Uterus (tissue), 3 donors: ENCODE measurements at regions not wholly inside any gene's neighbourhood (a gene's known extent, or its start where the extent isn't known, plus 50 kb on each side); places are given as distances from the start of the nearest gene placed in this dataset.

Experiments
- DNase-seq, 2 donors: peaks; one replicate each; pipeline ENCODE4 v3.0.0-alpha.2; 2019 to 2020
- H3K27ac ChIP-seq, 2 donors: fragments of 200-600 bp; sonication (generic); 1 replicate in 1 of 2; 2 replicates in 1 of 2; pipeline ENCODE4 v1.5.1; 2016 to 2018
- H3K27me3 ChIP-seq, 2 donors: fragments of 200-600 bp; sonication (generic); one replicate each; pipeline ENCODE4 v1.5.1; 2018 to 2019; ENCODE audit warnings: control low read depth in 1 of 2
- H3K36me3 ChIP-seq, 2 donors: fragments of 200-600 bp; sonication (generic); one replicate each; pipeline ENCODE4 v1.5.1; 2019; ENCODE audit warnings: control low read depth in 1 of 2
- H3K4me1 ChIP-seq, 2 donors: fragments of 200-600 bp; sonication (generic); one replicate each; pipeline ENCODE4 v1.5.1; 2018 to 2019; ENCODE audit warnings: control low read depth in 1 of 2
- H3K4me3 ChIP-seq, 2 donors: fragments of 200-600 bp; sonication (generic); 1 replicate in 1 of 2; 2 replicates in 1 of 2; pipeline ENCODE4 v1.5.1; 2018 to 2019; ENCODE audit warnings: mild to moderate bottlenecking in 1 of 2
- H3K9me3 ChIP-seq, 2 donors: fragments of 200-600 bp; sonication (generic); one replicate each; pipeline ENCODE4 v1.5.1; 2019; ENCODE audit warnings: control low read depth in 1 of 2
- CTCF ChIP-seq, 4 experiments: fragments of 200-600 bp in 2 of 4; fragments of 450-650 bp in 2 of 4; sonication (generic) in 2 of 4; IDR thresholded peaks; one replicate each; pipeline ENCODE4 v1.5.1; 2016 to 2019; ENCODE audit warnings: antibody characterized with exemption in 4 of 4, mild to moderate bottlenecking in 2 of 4, moderate library complexity in 1 of 4
- POLR2A ChIP-seq, 2 donors: fragments of 450-650 bp; IDR thresholded peaks; one replicate each; pipeline ENCODE4 v1.6.1; 2016; ENCODE audit warnings: antibody characterized with exemption in 2 of 2, mild to moderate bottlenecking in 1 of 2, moderate library complexity in 1 of 2
- intact Hi-C: fragments of 100-400 bp; cut with DNase I; formaldehyde crosslinking; loops from one replicate; pipeline ENCODE4 v1.15.1; 2023; ENCODE audit warnings: low total_unique reads
- donor health status: DM: yes; HTN: yes; CAD: no.

- Histone ChIP-seq H3K9me3 (no peaks in the 10 kb centered on the region), H3K4me1 (no peaks in the 10 kb centered on the region), H3K27me3 (no peaks in the 10 kb centered on the region), H3K4me3 (no peak overlapping the region), H3K27ac (no peak overlapping the region), H3K36me3 (no peaks in the 10 kb centered on the region)
- intact Hi-C loops: no loop called here
- TF ChIP-seq POLR2A (IDR thresholded peaks at IDR 0.05) (no peak), CTCF (IDR thresholded peaks at IDR 0.05) (no peak)
- no peak for DNase-seq
Measured at GRCh38 chr6:15143086-15143485, 102.8 kb upstream of the JARID2 start.

- Histone ChIP-seq H3K4me1 (no peaks in the 10 kb centered on the region), H3K4me3 (no peak overlapping the region), H3K27ac (no peak overlapping the region), H3K36me3 (no peaks in the 10 kb centered on the region), H3K9me3 (no peaks in the 10 kb centered on the region), H3K27me3 (no peaks in the 10 kb centered on the region)
- intact Hi-C loops: no loop called here
- TF ChIP-seq CTCF (IDR thresholded peaks at IDR 0.05): no peak
- no peak for TF ChIP-seq POLR2A (IDR thresholded peaks at IDR 0.05)
- DNase-seq: no peak
Measured at GRCh38 chr6:15143540-15143939, 102.3 kb upstream of the JARID2 start.

- no peak overlapping the region for H3K27ac ChIP-seq
- H3K4me3 ChIP-seq: no peak overlapping the region
- TF ChIP-seq POLR2A (IDR thresholded peaks at IDR 0.05) (no peak), CTCF (IDR thresholded peaks at IDR 0.05) (no peak)
- intact Hi-C loops: no loop called here
- DNase-seq: no peak
- H3K9me3 ChIP-seq: no peaks in the 10 kb centered on the region
- no peaks in the 10 kb centered on the region for H3K36me3 ChIP-seq
- no peaks in the 10 kb centered on the region for H3K4me1 ChIP-seq
- H3K27me3 ChIP-seq: no peaks in the 10 kb centered on the region
Measured at GRCh38 chr6:15145821-15146220, 100.0 kb upstream of the JARID2 start.

- intact Hi-C loops: no loop called here
- TF ChIP-seq CTCF (IDR thresholded peaks at IDR 0.05) (no peak), POLR2A (IDR thresholded peaks at IDR 0.05) (no peak)
Measured at GRCh38 chr6:15147827-15148226, 98.0 kb upstream of the JARID2 start.

GRCh38 chr6:15148356-15148946, 97.4 kb upstream of the JARID2 start:
- H3K27ac ChIP-seq: no peak overlapping the region
- TF ChIP-seq CTCF (IDR thresholded peaks at IDR 0.05): no peak
- no peak for TF ChIP-seq POLR2A (IDR thresholded peaks at IDR 0.05)
- no peaks in the 10 kb centered on the region for H3K9me3 ChIP-seq
- H3K4me3 ChIP-seq: no peak overlapping the region
- intact Hi-C loops: no loop called here
- H3K27me3 ChIP-seq: no peaks in the 10 kb centered on the region
- no peak for DNase-seq
- no peaks in the 10 kb centered on the region for H3K4me1 ChIP-seq
- H3K36me3 ChIP-seq: no peaks in the 10 kb centered on the region

More at GRCh38 chr6:15147827-15148226, 98.0 kb upstream of the JARID2 start:
- Histone ChIP-seq H3K27me3 (no peaks in the 10 kb centered on the region), H3K9me3 (no peaks in the 10 kb centered on the region), H3K4me1 (no peaks in the 10 kb centered on the region), H3K36me3 (no peaks in the 10 kb centered on the region), H3K27ac (no peak overlapping the region), H3K4me3 (no peak overlapping the region)
- DNase-seq: no peak
